ENCODE measurements at regions not wholly inside any gene's neighbourhood (a gene's known extent, or its start where the extent isn't known, plus 50 kb on each side); places are given as distances from the start of the nearest gene placed in this dataset.

GRCh38 chr5:74493411-74493810 is 147.1 kb downstream of the ENC1 start:
- Histone ChIP-seq H3K27ac (ENCODE audit: control insufficient read depth, insufficient read depth) (no peak overlapping the region), H3K36me3 (ENCODE audit: control insufficient read depth in 2 of 2, insufficient read depth in 2 of 2, low read length in 1 of 2) (no peaks in the 10 kb centered on the region), H3K4me3 (no peak overlapping the region), H3K4me2 (ENCODE audit: control insufficient read depth, insufficient read depth) (no peak overlapping the region), H3K4me1 (ENCODE audit: control insufficient read depth, insufficient read depth, low read length) (peaks cover 26% of the 10 kb centered on the region), H3K27me3 (replicated peaks in 1 of 2; ENCODE audit: control insufficient read depth in 2 of 2, insufficient read depth in 2 of 2, low read length in 1 of 2) (no peaks in the 10 kb centered on the region), H2AFZ (ENCODE audit: control insufficient read depth, low read depth, low read length) (no peak overlapping the region), H3K9me3 (replicated peaks; ENCODE audit: control insufficient read depth, insufficient read depth, low read length) (no peaks in the 10 kb centered on the region; the same call in 2 of the 3 replicates), H3K79me2 (ENCODE audit: control insufficient read depth, insufficient read depth, low read length) (no peaks in the 10 kb centered on the region), H4K20me1 (ENCODE audit: control insufficient read depth, insufficient read depth) (no peaks in the 10 kb centered on the region), H3K9ac (ENCODE audit: control insufficient read depth, insufficient read depth, low read length) (no peak overlapping the region)
- DNase-seq (ENCODE audit: low read depth, low spot score) (no peak), ATAC-seq (no peak), FAIRE-seq (no peak)
- in situ Hi-C loops (cut with MboI), result loop anchor here (5.0 kb wide), 1 partner anchor 144 kb away; no protein-coding TSS in a partner anchor
- CTCF ChIA-PET, result interaction anchor here (1.0 kb wide), 2 partner anchors 147 to 148 kb away, joined by 3 read pairs; partner anchors contain the start of gene ENC1
- TF ChIP-seq JUND (IDR thresholded peaks at IDR 0.05; ENCODE audit: low read depth, low read length) (no peak), CBFB (IDR thresholded peaks at IDR 0.05; ENCODE audit: low read depth) (no peak), IRF5 (IDR thresholded peaks at IDR 0.05; ENCODE audit: borderline replicate concordance) (no peak), HDGF (IDR thresholded peaks at IDR 0.05) (no peak), SMARCA5 (IDR thresholded peaks at IDR 0.05) (no peak), TAF1 (IDR thresholded peaks at IDR 0.05; ENCODE audit: borderline replicate concordance, low read depth, low read length) (no peak), BHLHE40 (IDR thresholded peaks at IDR 0.05; ENCODE audit: borderline replicate concordance in 1 of 2, low read depth in 2 of 2, low read length in 1 of 2) (no peak), KAT2A (conservative IDR thresholded peaks at IDR 0.05; ENCODE audit: control insufficient read depth, low read depth, low read length) (no peak)
- TF ChIP-seq, protein P1, sequence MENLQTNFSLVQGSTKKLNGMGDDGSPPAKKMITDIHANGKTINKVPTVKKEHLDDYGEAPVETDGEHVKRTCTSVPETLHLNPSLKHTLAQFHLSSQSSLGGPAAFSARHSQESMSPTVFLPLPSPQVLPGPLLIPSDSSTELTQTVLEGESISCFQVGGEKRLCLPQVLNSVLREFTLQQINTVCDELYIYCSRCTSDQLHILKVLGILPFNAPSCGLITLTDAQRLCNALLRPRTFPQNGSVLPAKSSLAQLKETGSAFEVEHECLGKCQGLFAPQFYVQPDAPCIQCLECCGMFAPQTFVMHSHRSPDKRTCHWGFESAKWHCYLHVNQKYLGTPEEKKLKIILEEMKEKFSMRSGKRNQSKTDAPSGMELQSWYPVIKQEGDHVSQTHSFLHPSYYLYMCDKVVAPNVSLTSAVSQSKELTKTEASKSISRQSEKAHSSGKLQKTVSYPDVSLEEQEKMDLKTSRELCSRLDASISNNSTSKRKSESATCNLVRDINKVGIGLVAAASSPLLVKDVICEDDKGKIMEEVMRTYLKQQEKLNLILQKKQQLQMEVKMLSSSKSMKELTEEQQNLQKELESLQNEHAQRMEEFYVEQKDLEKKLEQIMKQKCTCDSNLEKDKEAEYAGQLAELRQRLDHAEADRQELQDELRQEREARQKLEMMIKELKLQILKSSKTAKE (IDR thresholded peaks at IDR 0.05; ENCODE audit: low read depth, poor library complexity, severe bottlenecking), result no peak
- TF ChIP-seq, protein P2, sequence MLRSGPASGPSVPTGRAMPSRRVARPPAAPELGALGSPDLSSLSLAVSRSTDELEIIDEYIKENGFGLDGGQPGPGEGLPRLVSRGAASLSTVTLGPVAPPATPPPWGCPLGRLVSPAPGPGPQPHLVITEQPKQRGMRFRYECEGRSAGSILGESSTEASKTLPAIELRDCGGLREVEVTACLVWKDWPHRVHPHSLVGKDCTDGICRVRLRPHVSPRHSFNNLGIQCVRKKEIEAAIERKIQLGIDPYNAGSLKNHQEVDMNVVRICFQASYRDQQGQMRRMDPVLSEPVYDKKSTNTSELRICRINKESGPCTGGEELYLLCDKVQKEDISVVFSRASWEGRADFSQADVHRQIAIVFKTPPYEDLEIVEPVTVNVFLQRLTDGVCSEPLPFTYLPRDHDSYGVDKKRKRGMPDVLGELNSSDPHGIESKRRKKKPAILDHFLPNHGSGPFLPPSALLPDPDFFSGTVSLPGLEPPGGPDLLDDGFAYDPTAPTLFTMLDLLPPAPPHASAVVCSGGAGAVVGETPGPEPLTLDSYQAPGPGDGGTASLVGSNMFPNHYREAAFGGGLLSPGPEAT (IDR thresholded peaks at IDR 0.05; ENCODE audit: low read depth), result no peak
- BruUV-seq (replicated peaks), result no TSS peak
- intact Hi-C loops (cut with micrococcal nuclease; ENCODE audit: unreplicated experiment), result loop anchor here (10.0 kb wide), 1 partner anchor 169 kb away; no protein-coding TSS in a partner anchor
- POLR2A ChIA-PET, result no interaction called here
- SMC1A ChIA-PET (ENCODE audit: uncharacterized antibody, unreplicated experiment), result interaction anchor here (0.8 to 4.4 kb wide), 8 partner anchors 42 to 149 kb away, joined by 3 to 40 read pairs (median 4); partner anchors contain the start of gene ENC1
- RAD21 ChIA-PET (ENCODE audit: unreplicated experiment), result interaction anchor here (1.9 kb wide), 1 partner anchor 139 kb away, joined by 7 read pairs; no protein-coding TSS in a partner anchor
